BE2C (cell line): ENCODE measurements at regions not wholly inside any gene's neighbourhood (a gene's known extent, or its start where the extent isn't known, plus 50 kb on each side); places are given as distances from the start of the nearest gene placed in this dataset.

ENCODE experiments used
- DNase-seq: peaks from one replicate; pipeline ENCODE4 v3.0.0-alpha.2; 2020
- H3K27me3 ChIP-seq: fragments of 250-450 bp; sonication (Bioruptor Pico); 2 replicates; pipeline ENCODE4 v1.5.1; 2020; ENCODE audit warnings: mild to moderate bottlenecking
- H3K36me3 ChIP-seq: fragments of 250-450 bp; sonication (Bioruptor Pico); 2 replicates; pipeline ENCODE4 v1.5.1; 2020; ENCODE audit warnings: mild to moderate bottlenecking
- H3K4me1 ChIP-seq: fragments of 250-450 bp; sonication (Bioruptor Pico); 2 replicates; pipeline ENCODE4 v1.5.1; 2020
- H3K4me3 ChIP-seq: 2 replicates; pipeline ENCODE4 v1.5.1; 2011; ENCODE audit warnings: low read depth, low read length
- H3K9me3 ChIP-seq: fragments of 250-450 bp; sonication (Bioruptor Pico); 2 replicates; pipeline ENCODE4 v1.5.1; 2020
- TF ChIP-seq, protein P1 (sequence below): IDR thresholded peaks from 2 replicates; pipeline ENCODE4 v1.5.1; 2012; ENCODE audit warnings: mild to moderate bottlenecking, low read depth, low read length

DNA sequence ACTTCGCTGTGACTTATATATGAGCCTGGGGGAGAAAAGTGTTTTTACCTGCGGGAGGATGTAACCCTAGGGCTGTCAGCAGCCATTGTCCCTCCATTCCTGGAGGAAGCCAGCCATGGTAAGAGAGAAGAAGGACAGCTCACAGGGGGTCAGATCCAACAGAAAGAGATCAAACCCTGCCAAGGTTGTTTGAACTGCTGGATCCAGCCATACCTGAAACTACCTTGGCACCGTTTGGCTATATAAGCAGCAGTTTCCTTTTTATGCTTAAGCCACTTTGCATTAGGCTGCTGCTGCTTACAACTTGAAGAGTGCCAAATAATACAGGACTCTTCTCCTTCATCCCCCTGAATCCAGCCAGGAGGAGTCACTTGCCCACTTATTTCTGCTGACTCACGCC lies 205.5 kb downstream of the PHETA1 start:
- TF ChIP-seq, protein P1, sequence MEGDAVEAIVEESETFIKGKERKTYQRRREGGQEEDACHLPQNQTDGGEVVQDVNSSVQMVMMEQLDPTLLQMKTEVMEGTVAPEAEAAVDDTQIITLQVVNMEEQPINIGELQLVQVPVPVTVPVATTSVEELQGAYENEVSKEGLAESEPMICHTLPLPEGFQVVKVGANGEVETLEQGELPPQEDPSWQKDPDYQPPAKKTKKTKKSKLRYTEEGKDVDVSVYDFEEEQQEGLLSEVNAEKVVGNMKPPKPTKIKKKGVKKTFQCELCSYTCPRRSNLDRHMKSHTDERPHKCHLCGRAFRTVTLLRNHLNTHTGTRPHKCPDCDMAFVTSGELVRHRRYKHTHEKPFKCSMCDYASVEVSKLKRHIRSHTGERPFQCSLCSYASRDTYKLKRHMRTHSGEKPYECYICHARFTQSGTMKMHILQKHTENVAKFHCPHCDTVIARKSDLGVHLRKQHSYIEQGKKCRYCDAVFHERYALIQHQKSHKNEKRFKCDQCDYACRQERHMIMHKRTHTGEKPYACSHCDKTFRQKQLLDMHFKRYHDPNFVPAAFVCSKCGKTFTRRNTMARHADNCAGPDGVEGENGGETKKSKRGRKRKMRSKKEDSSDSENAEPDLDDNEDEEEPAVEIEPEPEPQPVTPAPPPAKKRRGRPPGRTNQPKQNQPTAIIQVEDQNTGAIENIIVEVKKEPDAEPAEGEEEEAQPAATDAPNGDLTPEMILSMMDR: no peak
- Histone ChIP-seq H3K9me3 (no peaks in the 10 kb centered on the region), H3K4me3 (no peak overlapping the region), H3K4me1 (peaks cover 5% of the 10 kb centered on the region; the same call in 1 of the 2 replicates), H3K36me3 (no peaks in the 10 kb centered on the region), H3K27me3 (no peaks in the 10 kb centered on the region)
- no peak for DNase-seq

DNA sequence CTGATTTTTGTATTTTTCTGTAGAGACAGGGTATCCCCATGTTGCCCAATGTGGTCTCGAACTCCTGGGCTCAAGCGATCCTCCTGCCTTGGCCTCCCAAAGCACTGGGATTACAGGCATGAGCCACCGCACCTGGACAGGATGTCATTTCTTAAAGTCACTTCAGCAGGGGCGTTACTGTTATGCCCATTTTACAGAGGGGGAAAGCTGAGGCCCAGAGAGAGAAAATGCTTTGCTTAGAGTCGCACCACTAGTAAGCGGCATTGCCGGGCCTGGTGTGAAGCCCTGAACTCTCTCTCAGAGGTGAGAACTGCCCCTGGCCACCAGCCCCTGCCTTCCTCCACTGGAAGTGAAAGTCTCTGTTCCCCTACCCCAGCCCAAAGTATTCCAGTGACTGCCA lies 207.0 kb downstream of the PHETA1 start:
- Histone ChIP-seq H3K4me1 (peaks cover 5% of the 10 kb centered on the region; the same call in 1 of the 2 replicates), H3K27me3 (no peaks in the 10 kb centered on the region), H3K4me3 (no peak overlapping the region), H3K36me3 (no peaks in the 10 kb centered on the region), H3K9me3 (no peaks in the 10 kb centered on the region)
- TF ChIP-seq, protein P1: no peak
- no peak for DNase-seq

GRCh38 chr12:111160350-111161241 lies 208.3 kb downstream of the PHETA1 start:
- Histone ChIP-seq H3K27me3 (no peaks in the 10 kb centered on the region), H3K9me3 (no peaks in the 10 kb centered on the region), H3K4me3 (no peak overlapping the region), H3K4me1 (peaks cover 5% of the 10 kb centered on the region; the same call in 1 of the 2 replicates), H3K36me3 (no peaks in the 10 kb centered on the region)
- peak; percentile 30 for DNase-seq
- TF ChIP-seq, protein P1: no peak

DNA sequence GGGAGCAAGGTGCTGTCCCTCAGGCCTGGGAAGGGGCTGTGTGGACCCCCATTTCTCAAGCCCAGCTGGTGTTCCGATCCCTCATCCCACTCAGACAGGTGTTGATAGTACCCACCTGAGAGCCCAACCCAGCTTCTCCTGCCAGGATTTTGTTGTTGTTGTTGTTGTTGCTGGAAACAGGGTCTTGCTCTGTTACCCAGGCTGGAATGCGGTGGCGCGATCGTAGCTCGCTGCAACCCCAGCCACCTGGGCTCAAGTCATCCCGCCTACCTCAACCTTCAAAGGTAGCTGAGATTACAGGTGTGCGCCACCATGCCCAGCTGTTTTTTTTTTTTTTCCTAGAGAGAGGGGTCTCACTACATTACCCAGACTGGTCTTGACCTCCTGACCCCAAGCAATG lies 209.9 kb downstream of the PHETA1 start:
- TF ChIP-seq, protein P1: no peak
- no peak overlapping the region for H3K4me3 ChIP-seq
- DNase-seq: no peak
- peaks cover 5% of the 10 kb centered on the region; the same call in 1 of the 2 replicates for H3K4me1 ChIP-seq
- H3K9me3 ChIP-seq: no peaks in the 10 kb centered on the region
- H3K36me3 ChIP-seq: no peaks in the 10 kb centered on the region
- no peaks in the 10 kb centered on the region for H3K27me3 ChIP-seq

- H3K27me3 ChIP-seq: no peaks in the 10 kb centered on the region
- no peak for DNase-seq
- no peaks in the 10 kb centered on the region for H3K36me3 ChIP-seq
- peaks cover 5% of the 10 kb centered on the region; the same call in 1 of the 2 replicates for H3K4me1 ChIP-seq
- TF ChIP-seq, protein P1: no peak
- H3K9me3 ChIP-seq: no peaks in the 10 kb centered on the region
- no peak overlapping the region for H3K4me3 ChIP-seq
Observed at GRCh38 chr12:111157486-111157885, 211.4 kb downstream of the PHETA1 start.

DNA sequence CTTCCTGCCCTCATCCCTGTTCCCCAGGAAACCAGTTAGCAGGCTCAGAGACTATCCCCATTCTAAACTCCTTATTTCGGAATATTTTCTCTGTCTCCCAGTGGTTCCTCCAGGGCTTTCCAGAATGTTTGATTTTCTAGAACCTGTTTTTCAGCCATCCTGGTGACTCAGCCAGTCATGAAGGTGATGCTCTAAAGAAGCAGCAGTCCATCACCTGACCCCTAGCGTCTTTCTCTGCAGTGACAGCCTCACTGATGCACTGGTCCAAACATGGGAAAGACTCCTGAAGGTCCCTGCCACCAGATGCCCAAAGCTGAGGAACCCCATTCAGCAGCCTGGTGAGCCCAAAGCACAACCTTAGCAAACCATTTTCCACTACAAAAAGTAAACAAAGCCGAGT lies 212.6 kb downstream of the PHETA1 start:
- Histone ChIP-seq H3K4me3 (no peak overlapping the region), H3K36me3 (no peaks in the 10 kb centered on the region), H3K9me3 (no peaks in the 10 kb centered on the region), H3K27me3 (no peaks in the 10 kb centered on the region), H3K4me1 (peaks cover 5% of the 10 kb centered on the region; the same call in 1 of the 2 replicates)
- DNase-seq: no peak
- TF ChIP-seq, protein P1: no peak
